Neural cell (in vitro differentiated cells): ENCODE measurements at regions not wholly inside any gene's neighbourhood (a gene's known extent, or its start where the extent isn't known, plus 50 kb on each side); places are given as distances from the start of the nearest gene placed in this dataset.

Experiments used
- H2AFZ ChIP-seq: fragments of 200-600, 300-800 bp; sonication (generic), shearing (Covaris generic); 2 replicates; pipeline ENCODE4 v1.6.0; 2014; ENCODE audit warnings: low read depth, mild to moderate bottlenecking, antibody characterized with exemption, low read length, moderate library complexity
- H3F3A ChIP-seq: fragments of 200-600 bp; shearing (Covaris generic); 2 replicates; pipeline ENCODE4 v1.6.1; 2016; ENCODE audit warnings: mild to moderate bottlenecking, moderate library complexity, mixed read lengths, antibody characterized with exemption, low read length; ENCODE audit not compliant: insufficient read depth, poor library complexity, severe bottlenecking
- H3K27ac ChIP-seq: fragments of 200-600, 300-800 bp; sonication (generic), shearing (Covaris generic); 2 replicates; pipeline ENCODE4 v1.5.1; 2014; ENCODE audit warnings: mild to moderate bottlenecking, low read length, moderate library complexity
- H3K27me3 ChIP-seq: fragments of 300-800, 200-600 bp; sonication (generic), shearing (Covaris generic); 2 replicates; pipeline ENCODE4 v1.6.0; 2014; ENCODE audit warnings: mild to moderate bottlenecking, low read depth, low read length, moderate library complexity; ENCODE audit not compliant: insufficient read depth
- H3K36me3 ChIP-seq: fragments of 300-800, 200-600 bp; sonication (generic), shearing (Covaris generic); 2 replicates; pipeline ENCODE4 v1.5.1; 2014; ENCODE audit warnings: mild to moderate bottlenecking, antibody characterized with exemption, low read length, moderate library complexity; ENCODE audit not compliant: insufficient read depth
- H3K4me2 ChIP-seq: fragments of 300-800, 200-600 bp; sonication (generic), shearing (Covaris generic); 2 replicates; pipeline ENCODE4 v1.6.0; 2014; ENCODE audit warnings: mild to moderate bottlenecking, low read length
- H3K4me3 ChIP-seq: fragments of 300-800, 200-600 bp; sonication (generic), shearing (Covaris generic); 2 replicates; pipeline ENCODE4 v1.5.1; 2014; ENCODE audit warnings: mild to moderate bottlenecking, low read length, moderate library complexity
- H3K79me2 ChIP-seq: fragments of 200-600 bp; shearing (Covaris generic); replicated peaks from 2 replicates; pipeline ENCODE4 v1.6.0; 2014; ENCODE audit warnings: mild to moderate bottlenecking, low read length, moderate library complexity; ENCODE audit not compliant: insufficient read depth
- H3K9ac ChIP-seq: fragments of 300-800, 200-600 bp; sonication (generic), shearing (Covaris generic); 2 replicates; pipeline ENCODE4 v1.6.1; 2016; ENCODE audit warnings: mild to moderate bottlenecking, low read length, mixed read lengths
- H3K9me2 ChIP-seq: fragments of 200-600 bp; shearing (Covaris generic); 2 replicates; pipeline ENCODE4 v1.6.1; 2016; ENCODE audit warnings: mild to moderate bottlenecking, low read length, mixed read lengths; ENCODE audit not compliant: insufficient read depth
- H3K9me3 ChIP-seq: fragments of 200-600, 300-800 bp; sonication (generic), shearing (Covaris generic); 2 replicates; pipeline ENCODE4 v1.6.1; 2016; ENCODE audit warnings: mild to moderate bottlenecking, mixed run types, low read length, moderate library complexity, mixed read lengths
- H4K20me1 ChIP-seq: fragments of 200-600 bp; shearing (Covaris generic); 2 replicates; pipeline ENCODE4 v1.6.1; 2016; ENCODE audit warnings: mild to moderate bottlenecking, mixed run types; ENCODE audit not compliant: insufficient read depth
- EP300 ChIP-seq: fragments of 450-650 bp; conservative IDR thresholded peaks from 2 replicates; pipeline ENCODE4 v1.6.1; 2014; ENCODE audit warnings: antibody characterized with exemption, mild to moderate bottlenecking, moderate library complexity; ENCODE audit not compliant: poor library complexity, severe bottlenecking
- EZH2 ChIP-seq: fragments of 200-600, 300-800 bp; shearing (Covaris generic), sonication (generic); IDR thresholded peaks from 2 replicates; pipeline ENCODE4 v1.6.1; 2014; ENCODE audit warnings: antibody characterized with exemption, low read length, borderline replicate concordance, mild to moderate bottlenecking; ENCODE audit not compliant: insufficient read depth, poor library complexity, severe bottlenecking
- MXI1 ChIP-seq: fragments of 450-650 bp; conservative IDR thresholded peaks from 2 replicates; pipeline ENCODE4 v1.6.1; 2014; ENCODE audit warnings: antibody characterized with exemption, mild to moderate bottlenecking; ENCODE audit not compliant: poor library complexity, severe bottlenecking
- POLR2AphosphoS5 ChIP-seq: IDR thresholded peaks from 2 replicates; pipeline ENCODE4 v1.6.1; 2012
- RAD21 ChIP-seq: fragments of 450-650 bp; conservative IDR thresholded peaks from 2 replicates; pipeline ENCODE4 v1.6.1; 2014; ENCODE audit warnings: antibody characterized with exemption, mild to moderate bottlenecking, moderate library complexity
- SMC3 ChIP-seq: fragments of 450-650 bp; conservative IDR thresholded peaks from 2 replicates; pipeline ENCODE4 v1.6.1; 2014; ENCODE audit warnings: antibody characterized with exemption, mild to moderate bottlenecking, moderate library complexity; ENCODE audit not compliant: poor library complexity
- TAF1 ChIP-seq: IDR thresholded peaks from 2 replicates; pipeline ENCODE4 v1.6.1; 2012; ENCODE audit warnings: low read depth
- TF ChIP-seq, protein P1 (sequence below): IDR thresholded peaks from 2 replicates; pipeline ENCODE4 v1.6.1; 2012; ENCODE audit warnings: borderline replicate concordance
- TF ChIP-seq, protein P2 (sequence below): fragments of 450-650 bp; IDR thresholded peaks from 2 replicates; pipeline ENCODE4 v1.5.1; 2014; ENCODE audit warnings: antibody characterized with exemption, mild to moderate bottlenecking, moderate library complexity; ENCODE audit not compliant: poor library complexity, severe bottlenecking

DNA sequence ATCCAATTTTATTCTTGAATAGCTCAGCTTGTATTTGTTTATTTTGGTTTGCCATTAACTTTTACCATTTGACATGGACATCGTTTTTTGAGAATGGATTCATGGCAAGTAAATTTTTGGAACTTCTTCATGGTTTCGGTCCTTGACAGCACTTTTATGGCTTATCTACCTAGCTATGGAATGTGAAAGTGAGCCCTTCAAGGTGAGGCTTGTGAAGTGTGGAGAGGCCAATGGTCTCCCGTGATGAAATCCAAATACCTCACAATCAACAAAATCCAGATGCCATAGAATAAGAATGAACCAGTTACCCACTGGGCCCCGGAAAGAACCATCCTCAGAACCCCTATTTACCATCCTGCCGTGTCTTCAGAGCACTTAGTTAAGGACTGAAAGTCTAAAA lies 978.8 kb downstream of the FSCB start:
- Histone ChIP-seq H3K9me3 (no peaks in the 10 kb centered on the region), H3K27me3 (no peaks in the 10 kb centered on the region), H3K9ac (no peak overlapping the region), H4K20me1 (no peaks in the 10 kb centered on the region), H3K27ac (no peak overlapping the region), H3K4me3 (no peak overlapping the region), H3K4me2 (no peak overlapping the region), H3K79me2 (no peaks in the 10 kb centered on the region), H3F3A (peaks cover 4% of the 10 kb centered on the region), H3K36me3 (no peaks in the 10 kb centered on the region), H2AFZ (no peak overlapping the region), H3K9me2 (no peaks in the 10 kb centered on the region)
- TF ChIP-seq POLR2AphosphoS5 (no peak), EZH2 (no peak), TAF1 (no peak), SMC3 (no peak), RAD21 (no peak), EP300 (no peak), MXI1 (no peak)
- TF ChIP-seq, protein P1, sequence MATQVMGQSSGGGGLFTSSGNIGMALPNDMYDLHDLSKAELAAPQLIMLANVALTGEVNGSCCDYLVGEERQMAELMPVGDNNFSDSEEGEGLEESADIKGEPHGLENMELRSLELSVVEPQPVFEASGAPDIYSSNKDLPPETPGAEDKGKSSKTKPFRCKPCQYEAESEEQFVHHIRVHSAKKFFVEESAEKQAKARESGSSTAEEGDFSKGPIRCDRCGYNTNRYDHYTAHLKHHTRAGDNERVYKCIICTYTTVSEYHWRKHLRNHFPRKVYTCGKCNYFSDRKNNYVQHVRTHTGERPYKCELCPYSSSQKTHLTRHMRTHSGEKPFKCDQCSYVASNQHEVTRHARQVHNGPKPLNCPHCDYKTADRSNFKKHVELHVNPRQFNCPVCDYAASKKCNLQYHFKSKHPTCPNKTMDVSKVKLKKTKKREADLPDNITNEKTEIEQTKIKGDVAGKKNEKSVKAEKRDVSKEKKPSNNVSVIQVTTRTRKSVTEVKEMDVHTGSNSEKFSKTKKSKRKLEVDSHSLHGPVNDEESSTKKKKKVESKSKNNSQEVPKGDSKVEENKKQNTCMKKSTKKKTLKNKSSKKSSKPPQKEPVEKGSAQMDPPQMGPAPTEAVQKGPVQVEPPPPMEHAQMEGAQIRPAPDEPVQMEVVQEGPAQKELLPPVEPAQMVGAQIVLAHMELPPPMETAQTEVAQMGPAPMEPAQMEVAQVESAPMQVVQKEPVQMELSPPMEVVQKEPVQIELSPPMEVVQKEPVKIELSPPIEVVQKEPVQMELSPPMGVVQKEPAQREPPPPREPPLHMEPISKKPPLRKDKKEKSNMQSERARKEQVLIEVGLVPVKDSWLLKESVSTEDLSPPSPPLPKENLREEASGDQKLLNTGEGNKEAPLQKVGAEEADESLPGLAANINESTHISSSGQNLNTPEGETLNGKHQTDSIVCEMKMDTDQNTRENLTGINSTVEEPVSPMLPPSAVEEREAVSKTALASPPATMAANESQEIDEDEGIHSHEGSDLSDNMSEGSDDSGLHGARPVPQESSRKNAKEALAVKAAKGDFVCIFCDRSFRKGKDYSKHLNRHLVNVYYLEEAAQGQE, result no peak
- TF ChIP-seq, protein P2, sequence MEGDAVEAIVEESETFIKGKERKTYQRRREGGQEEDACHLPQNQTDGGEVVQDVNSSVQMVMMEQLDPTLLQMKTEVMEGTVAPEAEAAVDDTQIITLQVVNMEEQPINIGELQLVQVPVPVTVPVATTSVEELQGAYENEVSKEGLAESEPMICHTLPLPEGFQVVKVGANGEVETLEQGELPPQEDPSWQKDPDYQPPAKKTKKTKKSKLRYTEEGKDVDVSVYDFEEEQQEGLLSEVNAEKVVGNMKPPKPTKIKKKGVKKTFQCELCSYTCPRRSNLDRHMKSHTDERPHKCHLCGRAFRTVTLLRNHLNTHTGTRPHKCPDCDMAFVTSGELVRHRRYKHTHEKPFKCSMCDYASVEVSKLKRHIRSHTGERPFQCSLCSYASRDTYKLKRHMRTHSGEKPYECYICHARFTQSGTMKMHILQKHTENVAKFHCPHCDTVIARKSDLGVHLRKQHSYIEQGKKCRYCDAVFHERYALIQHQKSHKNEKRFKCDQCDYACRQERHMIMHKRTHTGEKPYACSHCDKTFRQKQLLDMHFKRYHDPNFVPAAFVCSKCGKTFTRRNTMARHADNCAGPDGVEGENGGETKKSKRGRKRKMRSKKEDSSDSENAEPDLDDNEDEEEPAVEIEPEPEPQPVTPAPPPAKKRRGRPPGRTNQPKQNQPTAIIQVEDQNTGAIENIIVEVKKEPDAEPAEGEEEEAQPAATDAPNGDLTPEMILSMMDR, result no peak

DNA sequence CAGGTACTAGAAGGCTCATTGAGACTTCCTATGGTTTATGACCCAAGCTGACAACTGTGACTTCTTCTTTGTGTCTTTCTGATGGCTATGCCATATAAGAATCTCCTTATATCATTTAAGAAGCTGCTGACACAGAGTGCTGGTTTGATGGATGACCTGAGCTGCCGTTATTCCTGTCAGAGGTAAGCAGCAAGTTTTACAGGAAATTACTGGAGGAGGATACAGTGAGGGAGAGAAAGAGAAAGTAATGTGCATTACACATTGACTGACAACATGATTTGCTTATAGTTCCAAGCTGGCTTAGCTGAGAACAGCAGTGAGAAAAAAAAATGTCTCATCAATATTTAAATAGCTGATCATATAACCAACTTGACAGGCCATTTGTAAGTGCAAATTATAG lies 981.4 kb downstream of the FSCB start:
- no peak overlapping the region for H2AFZ ChIP-seq
- peak overlapping the region; percentile 25 for H3K4me2 ChIP-seq
- TF ChIP-seq, protein P2, result no peak
- TF ChIP-seq POLR2AphosphoS5 (peak; percentile 87), SMC3 (peak; percentile 41), EP300 (peak; percentile 98), RAD21 (peak; percentile 47), EZH2 (no peak), TAF1 (no peak), MXI1 (no peak)
- TF ChIP-seq, protein P1, result peak; percentile 82

More for the DNA sequence above, 981.4 kb downstream of the FSCB start:
- peak overlapping the region; percentile 89 for H3K27ac ChIP-seq
- H3K9me2 ChIP-seq, result no peaks in the 10 kb centered on the region
- H3K27me3 ChIP-seq, result no peaks in the 10 kb centered on the region
- no peaks in the 10 kb centered on the region for H4K20me1 ChIP-seq
- H3K9ac ChIP-seq, result peak overlapping the region; percentile 34
- no peaks in the 10 kb centered on the region for H3K9me3 ChIP-seq
- H3F3A ChIP-seq, result peaks cover 4% of the 10 kb centered on the region
- H3K4me3 ChIP-seq, result peak overlapping the region; percentile 41
- H3K79me2 ChIP-seq, result no peaks in the 10 kb centered on the region
- H3K36me3 ChIP-seq, result no peaks in the 10 kb centered on the region
